ENCODE measurements at regions not wholly inside any gene's neighbourhood (a gene's known extent, or its start where the extent isn't known, plus 50 kb on each side); places are given as distances from the start of the nearest gene placed in this dataset.

DNA sequence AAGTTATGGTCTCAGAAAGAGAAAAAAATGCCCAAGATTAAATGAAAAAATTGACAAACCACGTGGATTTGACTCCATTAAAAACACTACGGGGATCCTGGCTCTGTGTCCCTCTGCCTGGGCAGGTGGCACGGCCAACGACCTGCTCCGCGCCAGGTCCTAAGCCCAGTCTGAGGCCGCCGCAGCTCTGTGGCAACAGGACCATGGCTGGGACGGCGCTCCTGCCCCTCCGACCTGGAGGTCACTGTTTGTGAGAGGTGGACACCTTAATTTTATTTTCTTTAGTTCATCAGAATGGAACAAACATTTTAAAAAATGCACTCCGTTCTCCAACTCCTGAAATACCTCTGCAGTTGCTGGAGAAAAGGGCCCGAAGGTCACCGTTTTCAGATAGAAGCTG lies 369.4 kb downstream of the CDH9 start:
- Histone ChIP-seq H3K4me3 (no peak overlapping the region), H3K79me2 (ENCODE audit: control insufficient read depth, insufficient read depth, low read length) (no peaks in the 10 kb centered on the region), H3K4me1 (ENCODE audit: control insufficient read depth, insufficient read depth, low read length) (no peaks in the 10 kb centered on the region), H3K9me3 (replicated peaks; ENCODE audit: control insufficient read depth, insufficient read depth, low read length) (no peaks in the 10 kb centered on the region), H3K27ac (ENCODE audit: control insufficient read depth, insufficient read depth) (no peak overlapping the region), H3K36me3 (ENCODE audit: control insufficient read depth in 2 of 2, insufficient read depth in 2 of 2, low read length in 1 of 2) (no peaks in the 10 kb centered on the region), H3K9ac (ENCODE audit: control insufficient read depth, insufficient read depth, low read length) (no peak overlapping the region), H2AFZ (ENCODE audit: control insufficient read depth, low read depth, low read length) (no peak overlapping the region), H3K4me2 (ENCODE audit: control insufficient read depth, insufficient read depth) (no peak overlapping the region), H3K27me3 (replicated peaks in 1 of 2; ENCODE audit: control insufficient read depth in 2 of 2, insufficient read depth in 2 of 2, low read length in 1 of 2) (no peaks in the 10 kb centered on the region), H4K20me1 (ENCODE audit: control insufficient read depth, insufficient read depth) (no peaks in the 10 kb centered on the region)
- 65% methylated on average over 14 of the region's 14 CpGs for WGBS (ENCODE audit: insufficient coverage, insufficient replicate concordance, low lambda C conversion rate, missing lambda C conversion rate)
- in situ Hi-C loops (cut with MboI) (no loop called here), intact Hi-C loops (cut with micrococcal nuclease; ENCODE audit: unreplicated experiment) (no loop called here)
- RAD21 ChIA-PET (ENCODE audit: unreplicated experiment): no interaction called here
- POLR2A ChIA-PET: no interaction called here
- BruUV-seq (replicated peaks): no TSS peak
- SMC1A ChIA-PET (ENCODE audit: uncharacterized antibody, unreplicated experiment): no interaction called here
- FAIRE-seq: no peak
- no peak for TF ChIP-seq ZZZ3 (IDR thresholded peaks at IDR 0.05; ENCODE audit: control insufficient read depth, insufficient read length, low read depth)
- TF ChIP-seq, protein P1, sequence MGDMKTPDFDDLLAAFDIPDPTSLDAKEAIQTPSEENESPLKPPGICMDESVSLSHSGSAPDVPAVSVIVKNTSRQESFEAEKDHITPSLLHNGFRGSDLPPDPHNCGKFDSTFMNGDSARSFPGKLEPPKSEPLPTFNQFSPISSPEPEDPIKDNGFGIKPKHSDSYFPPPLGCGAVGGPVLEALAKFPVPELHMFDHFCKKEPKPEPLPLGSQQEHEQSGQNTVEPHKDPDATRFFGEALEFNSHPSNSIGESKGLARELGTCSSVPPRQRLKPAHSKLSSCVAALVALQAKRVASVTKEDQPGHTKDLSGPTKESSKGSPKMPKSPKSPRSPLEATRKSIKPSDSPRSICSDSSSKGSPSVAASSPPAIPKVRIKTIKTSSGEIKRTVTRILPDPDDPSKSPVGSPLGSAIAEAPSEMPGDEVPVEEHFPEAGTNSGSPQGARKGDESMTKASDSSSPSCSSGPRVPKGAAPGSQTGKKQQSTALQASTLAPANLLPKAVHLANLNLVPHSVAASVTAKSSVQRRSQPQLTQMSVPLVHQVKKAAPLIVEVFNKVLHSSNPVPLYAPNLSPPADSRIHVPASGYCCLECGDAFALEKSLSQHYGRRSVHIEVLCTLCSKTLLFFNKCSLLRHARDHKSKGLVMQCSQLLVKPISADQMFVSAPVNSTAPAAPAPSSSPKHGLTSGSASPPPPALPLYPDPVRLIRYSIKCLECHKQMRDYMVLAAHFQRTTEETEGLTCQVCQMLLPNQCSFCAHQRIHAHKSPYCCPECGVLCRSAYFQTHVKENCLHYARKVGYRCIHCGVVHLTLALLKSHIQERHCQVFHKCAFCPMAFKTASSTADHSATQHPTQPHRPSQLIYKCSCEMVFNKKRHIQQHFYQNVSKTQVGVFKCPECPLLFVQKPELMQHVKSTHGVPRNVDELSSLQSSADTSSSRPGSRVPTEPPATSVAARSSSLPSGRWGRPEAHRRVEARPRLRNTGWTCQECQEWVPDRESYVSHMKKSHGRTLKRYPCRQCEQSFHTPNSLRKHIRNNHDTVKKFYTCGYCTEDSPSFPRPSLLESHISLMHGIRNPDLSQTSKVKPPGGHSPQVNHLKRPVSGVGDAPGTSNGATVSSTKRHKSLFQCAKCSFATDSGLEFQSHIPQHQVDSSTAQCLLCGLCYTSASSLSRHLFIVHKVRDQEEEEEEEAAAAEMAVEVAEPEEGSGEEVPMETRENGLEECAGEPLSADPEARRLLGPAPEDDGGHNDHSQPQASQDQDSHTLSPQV (IDR thresholded peaks at IDR 0.05): no peak
- TF ChIP-seq, protein P2, sequence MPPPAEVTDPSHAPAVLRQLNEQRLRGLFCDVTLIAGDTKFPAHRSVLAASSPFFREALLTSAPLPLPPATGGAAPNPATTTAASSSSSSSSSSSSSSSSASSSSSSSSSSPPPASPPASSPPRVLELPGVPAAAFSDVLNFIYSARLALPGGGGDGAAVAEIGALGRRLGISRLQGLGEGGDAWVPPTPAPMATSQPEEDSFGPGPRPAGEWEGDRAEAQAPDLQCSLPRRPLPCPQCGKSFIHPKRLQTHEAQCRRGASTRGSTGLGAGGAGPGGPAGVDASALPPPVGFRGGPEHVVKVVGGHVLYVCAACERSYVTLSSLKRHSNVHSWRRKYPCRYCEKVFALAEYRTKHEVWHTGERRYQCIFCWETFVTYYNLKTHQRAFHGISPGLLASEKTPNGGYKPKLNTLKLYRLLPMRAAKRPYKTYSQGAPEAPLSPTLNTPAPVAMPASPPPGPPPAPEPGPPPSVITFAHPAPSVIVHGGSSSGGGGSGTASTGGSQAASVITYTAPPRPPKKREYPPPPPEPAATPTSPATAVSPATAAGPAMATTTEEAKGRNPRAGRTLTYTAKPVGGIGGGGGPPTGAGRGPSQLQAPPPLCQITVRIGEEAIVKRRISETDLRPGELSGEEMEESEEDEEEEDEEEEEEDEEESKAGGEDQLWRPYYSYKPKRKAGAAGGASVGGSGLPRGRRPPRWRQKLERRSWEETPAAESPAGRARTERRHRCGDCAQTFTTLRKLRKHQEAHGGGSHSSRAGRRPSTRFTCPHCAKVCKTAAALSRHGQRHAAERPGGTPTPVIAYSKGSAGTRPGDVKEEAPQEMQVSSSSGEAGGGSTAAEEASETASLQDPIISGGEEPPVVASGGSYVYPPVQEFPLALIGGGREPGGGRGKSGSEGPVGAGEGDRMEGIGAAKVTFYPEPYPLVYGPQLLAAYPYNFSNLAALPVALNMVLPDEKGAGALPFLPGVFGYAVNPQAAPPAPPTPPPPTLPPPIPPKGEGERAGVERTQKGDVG (CRISPR knock-in tag; IDR thresholded peaks at IDR 0.05): no peak
- no peak for TF ChIP-seq CBX3 (IDR thresholded peaks at IDR 0.05; ENCODE audit: borderline replicate concordance, low read depth)
- TF ChIP-seq HCFC1 (IDR thresholded peaks at IDR 0.05; ENCODE audit: low read length): no peak
- TF ChIP-seq SMAD1 (IDR thresholded peaks at IDR 0.05; ENCODE audit: low read depth, partially characterized antibody): no peak
- no peak for TF ChIP-seq PML (IDR thresholded peaks at IDR 0.05; ENCODE audit: low read length)
- TF ChIP-seq, protein P3, sequence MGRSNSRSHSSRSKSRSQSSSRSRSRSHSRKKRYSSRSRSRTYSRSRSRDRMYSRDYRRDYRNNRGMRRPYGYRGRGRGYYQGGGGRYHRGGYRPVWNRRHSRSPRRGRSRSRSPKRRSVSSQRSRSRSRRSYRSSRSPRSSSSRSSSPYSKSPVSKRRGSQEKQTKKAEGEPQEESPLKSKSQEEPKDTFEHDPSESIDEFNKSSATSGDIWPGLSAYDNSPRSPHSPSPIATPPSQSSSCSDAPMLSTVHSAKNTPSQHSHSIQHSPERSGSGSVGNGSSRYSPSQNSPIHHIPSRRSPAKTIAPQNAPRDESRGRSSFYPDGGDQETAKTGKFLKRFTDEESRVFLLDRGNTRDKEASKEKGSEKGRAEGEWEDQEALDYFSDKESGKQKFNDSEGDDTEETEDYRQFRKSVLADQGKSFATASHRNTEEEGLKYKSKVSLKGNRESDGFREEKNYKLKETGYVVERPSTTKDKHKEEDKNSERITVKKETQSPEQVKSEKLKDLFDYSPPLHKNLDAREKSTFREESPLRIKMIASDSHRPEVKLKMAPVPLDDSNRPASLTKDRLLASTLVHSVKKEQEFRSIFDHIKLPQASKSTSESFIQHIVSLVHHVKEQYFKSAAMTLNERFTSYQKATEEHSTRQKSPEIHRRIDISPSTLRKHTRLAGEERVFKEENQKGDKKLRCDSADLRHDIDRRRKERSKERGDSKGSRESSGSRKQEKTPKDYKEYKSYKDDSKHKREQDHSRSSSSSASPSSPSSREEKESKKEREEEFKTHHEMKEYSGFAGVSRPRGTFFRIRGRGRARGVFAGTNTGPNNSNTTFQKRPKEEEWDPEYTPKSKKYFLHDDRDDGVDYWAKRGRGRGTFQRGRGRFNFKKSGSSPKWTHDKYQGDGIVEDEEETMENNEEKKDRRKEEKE (IDR thresholded peaks at IDR 0.05): no peak
- no peak for TF ChIP-seq MYC (IDR thresholded peaks at IDR 0.05; ENCODE audit: insufficient read depth, insufficient read length, insufficient replicate concordance, low read length, severe bottlenecking)
- no peak for TF ChIP-seq MTA3 (IDR thresholded peaks at IDR 0.05; ENCODE audit: borderline replicate concordance, low read length)
- TF ChIP-seq NFIC (IDR thresholded peaks at IDR 0.05; ENCODE audit: low read depth, low read length): no peak
- no peak for TF ChIP-seq ZNF622 (IDR thresholded peaks at IDR 0.05)
- TF ChIP-seq RAD21 (IDR thresholded peaks at IDR 0.05; ENCODE audit: insufficient read depth, low read depth, low read length): no peak
- TF ChIP-seq CREM (IDR thresholded peaks at IDR 0.05; ENCODE audit: low read depth): no peak
- TF ChIP-seq BCL11A (IDR thresholded peaks at IDR 0.05; ENCODE audit: low read depth, low read length): no peak
- CTCF ChIA-PET: no interaction called here
- DNase-seq (ENCODE audit: low read depth, low spot score): no peak
- no peak for ATAC-seq
